HCT116 (cell line): ENCODE measurements at regions not wholly inside any gene's neighbourhood (a gene's known extent, or its start where the extent isn't known, plus 50 kb on each side); places are given as distances from the start of the nearest gene placed in this dataset.

Experiments
- ATAC-seq: fragments of 200-7000 bp; cut with Tn5 transposase; 2 replicates; pipeline ENCODE4 v1.9.1; 2020; ENCODE audit warnings: mild to moderate bottlenecking, moderate library complexity
- BruUV-seq: library from RNA; stranded (reverse); fragments of 400-500 nt; replicated peaks from 2 replicates; lab custom pipeline; 2021; lab: Mats Ljungman, UMichigan
- CTCF ChIA-PET: fragments of 300-600 bp; sonication (Branson Sonifier 250); formaldehyde crosslinking; loops from one replicate; lab custom pipeline; 2021; ENCODE audit warnings: antibody characterized with exemption; lab: Charles Lee
- POLR2A ChIA-PET: fragments of 300-600, 350-600 bp; sonication (Branson Sonifier 250); formaldehyde crosslinking; loops from one replicate; lab custom pipeline; 2021; ENCODE audit warnings: antibody characterized with exemption; lab: Charles Lee
- RAD21 ChIA-PET, 2 experiments: fragments of 300-600 bp; sonication (Branson Sonifier 250); formaldehyde crosslinking; loops; one replicate each; lab custom pipeline; 2023; ENCODE audit warnings: low total read pairs in 2 of 2; ENCODE audit not compliant: uncharacterized antibody in 2 of 2, unreplicated experiment in 2 of 2, low non-redundant PET in 1 of 2; lab: Charles Lee
- DNase-seq: peaks from one replicate; pipeline ENCODE4 v3.0.0-alpha.2; 2010; ENCODE audit warnings: low read depth, low spot score
- H2AFZ ChIP-seq: fragments of 200-600 bp; shearing (Covaris generic), sonication (generic); 2 replicates; pipeline ENCODE4 v1.6.1; 2017; ENCODE audit warnings: low read depth, mixed run types, mixed read lengths, antibody characterized with exemption, low read length; ENCODE audit not compliant: poor library complexity, severe bottlenecking
- H3K27ac ChIP-seq: 2 replicates; pipeline ENCODE4 v1.5.1; 2012; ENCODE audit warnings: low read depth, low read length
- H3K27me3 ChIP-seq: fragments of 200-600 bp; sonication (generic); 2 replicates; pipeline ENCODE4 v1.6.1; 2016; ENCODE audit warnings: mixed run types, low read length, mixed read lengths; ENCODE audit not compliant: insufficient read depth
- H3K36me3 ChIP-seq, 2 experiments: fragments of 200-500 bp in 1 of 2; fragments of 200-600 bp in 1 of 2; sonication (Bioruptor generic) in 1 of 2; sonication (generic) in 1 of 2; 2 replicates each; pipeline versions ENCODE4 v1.5.1 to v1.6.1; 2014 to 2016; ENCODE audit warnings: low read length in 2 of 2, inconsistent platforms in 1 of 2, mixed read lengths in 1 of 2, mixed run types in 1 of 2; ENCODE audit not compliant: insufficient read depth in 2 of 2, control insufficient read depth in 1 of 2
- H3K4me1 ChIP-seq, 2 experiments: fragments of 200-600 bp in 1 of 2; sonication (generic) in 1 of 2; 2 replicates each; pipeline versions ENCODE4 v1.5.1 to v1.6.1; 2012 to 2017; ENCODE audit warnings: low read length in 2 of 2, inconsistent platforms in 1 of 2, mild to moderate bottlenecking in 1 of 2, mixed read lengths in 1 of 2, mixed run types in 1 of 2, moderate library complexity in 1 of 2; ENCODE audit not compliant: insufficient read depth in 2 of 2, control insufficient read depth in 1 of 2
- H3K4me2 ChIP-seq: fragments of 200-600 bp; sonication (generic); 2 replicates; pipeline ENCODE4 v1.6.1; 2017; ENCODE audit warnings: mixed run types, low read length, mixed read lengths
- H3K4me3 ChIP-seq, 2 experiments: fragments of 200-600 bp in 1 of 2; sonication (generic) in 1 of 2; replicated peaks in 1 of 2; 2 replicates each; pipeline ENCODE4 v1.5.1; 2011 to 2016; ENCODE audit warnings: low read length in 2 of 2, control low read depth in 1 of 2, low read depth in 1 of 2, mild to moderate bottlenecking in 1 of 2, mixed read lengths in 1 of 2, mixed run types in 1 of 2
- H3K79me2 ChIP-seq: fragments of 200-600 bp; sonication (generic); 2 replicates; pipeline ENCODE4 v1.6.1; 2017; ENCODE audit warnings: mild to moderate bottlenecking, mixed run types, low read length, moderate library complexity, mixed read lengths; ENCODE audit not compliant: insufficient read depth
- H3K9ac ChIP-seq: fragments of 200-600 bp; sonication (generic); 2 replicates; pipeline ENCODE4 v1.6.1; 2016; ENCODE audit warnings: low read length, mixed read lengths
- H3K9me2 ChIP-seq: fragments of 200-600 bp; sonication (generic), shearing (Covaris generic); 2 replicates; pipeline ENCODE4 v1.6.1; 2017; ENCODE audit warnings: mixed run types, mild to moderate bottlenecking, moderate library complexity; ENCODE audit not compliant: insufficient read depth
- H3K9me3 ChIP-seq, 2 experiments: fragments of 200-500 bp in 1 of 2; fragments of 200-600 bp in 1 of 2; sonication (Bioruptor generic) in 1 of 2; sonication (generic) in 1 of 2; 2 replicates each; pipeline ENCODE4 v1.6.1; 2014 to 2017; ENCODE audit warnings: low read length in 2 of 2, mixed read lengths in 2 of 2, inconsistent platforms in 1 of 2, low read depth in 1 of 2, mild to moderate bottlenecking in 1 of 2, mixed run types in 1 of 2, moderate library complexity in 1 of 2; ENCODE audit not compliant: control insufficient read depth in 1 of 2, insufficient read depth in 1 of 2
- H4K20me1 ChIP-seq: fragments of 200-600 bp; sonication (generic), shearing (Covaris generic); 2 replicates; pipeline ENCODE4 v1.6.1; 2017; ENCODE audit warnings: mixed run types, mild to moderate bottlenecking, moderate library complexity; ENCODE audit not compliant: insufficient read depth
- EGR1 ChIP-seq: IDR thresholded peaks from 2 replicates; pipeline ENCODE4 v1.6.1; 2012; ENCODE audit warnings: low read depth
- ELF1 ChIP-seq: IDR thresholded peaks from 2 replicates; pipeline ENCODE4 v1.6.1; 2012; ENCODE audit warnings: low read depth, borderline replicate concordance
- EZH2 ChIP-seq: fragments of 200-600 bp; sonication (generic); IDR thresholded peaks from 2 replicates; pipeline ENCODE4 v1.6.1; 2017; ENCODE audit warnings: antibody characterized with exemption, mixed run types
- EZH2phosphoT487 ChIP-seq: fragments of 200-600 bp; IDR thresholded peaks from 2 replicates; pipeline ENCODE4 v1.6.1; 2018; ENCODE audit warnings: antibody characterized with exemption, borderline replicate concordance
- FOSL1 ChIP-seq: IDR thresholded peaks from 2 replicates; pipeline ENCODE4 v1.6.1; 2012; ENCODE audit warnings: low read depth
- JUND ChIP-seq: IDR thresholded peaks from 2 replicates; pipeline ENCODE4 v1.6.1; 2012
- POLR2AphosphoS5 ChIP-seq: IDR thresholded peaks from 2 replicates; pipeline ENCODE4 v1.6.1; 2011; ENCODE audit warnings: mild to moderate bottlenecking, low read depth, low read length, moderate library complexity
- SIN3A ChIP-seq: IDR thresholded peaks from 2 replicates; pipeline ENCODE4 v1.6.1; 2012; ENCODE audit warnings: low read depth
- SP1 ChIP-seq: IDR thresholded peaks from 2 replicates; pipeline ENCODE4 v1.6.1; 2012; ENCODE audit warnings: low read depth
- SRF ChIP-seq: IDR thresholded peaks from 2 replicates; pipeline ENCODE4 v1.6.1; 2012; ENCODE audit warnings: low read depth
- YY1 ChIP-seq: IDR thresholded peaks from 2 replicates; pipeline ENCODE4 v1.6.1; 2011; ENCODE audit warnings: low read length, low read depth, moderate library complexity, mild to moderate bottlenecking; ENCODE audit not compliant: insufficient replicate concordance; ENCODE audit errors: extremely low read depth
- ZFX ChIP-seq: fragments of 450-650 bp; IDR thresholded peaks from 2 replicates; pipeline ENCODE4 v1.6.1; 2017
- ZNF274 ChIP-seq: fragments of 200-500 bp; sonication (Bioruptor generic); IDR thresholded peaks from 2 replicates; pipeline ENCODE4 v1.6.1; 2014; ENCODE audit warnings: mild to moderate bottlenecking, low read depth, low read length, inconsistent platforms
- intact Hi-C: fragments of 100-400 bp; cut with micrococcal nuclease; formaldehyde crosslinking; loops from 2 replicates; pipeline ENCODE4 v1.10.0; 2022
- TF ChIP-seq, protein P1 (sequence below): IDR thresholded peaks from 2 replicates; pipeline ENCODE4 v1.6.1; 2011; ENCODE audit warnings: mild to moderate bottlenecking, low read length, moderate library complexity; ENCODE audit not compliant: insufficient replicate concordance; ENCODE audit errors: extremely low read depth
- TF ChIP-seq, protein P2 (sequence below): IDR thresholded peaks from 2 replicates; pipeline ENCODE4 v1.6.1; 2012

DNA sequence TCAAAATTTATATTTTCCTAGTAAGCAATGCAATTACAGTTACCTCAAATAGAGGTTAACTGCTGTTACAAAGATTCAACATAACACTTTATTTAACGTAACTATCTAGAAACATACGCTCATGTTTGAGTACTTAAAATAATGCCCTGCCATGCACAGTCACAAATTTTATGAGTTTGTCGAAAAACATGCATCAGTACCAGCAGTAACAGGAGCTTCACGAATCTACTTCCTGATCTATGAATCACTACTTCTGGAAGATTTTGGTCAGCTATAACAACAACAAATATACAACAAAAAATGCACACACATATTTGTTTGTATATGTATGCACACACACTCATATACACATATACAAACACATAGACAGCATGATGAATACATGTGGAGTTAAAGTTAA, 881.8 kb downstream of the FSCB start:
- no peak overlapping the region for H3K4me2 ChIP-seq
- H4K20me1 ChIP-seq = no peaks in the 10 kb centered on the region
- H3K4me3 ChIP-seq = no peak overlapping the region
- DNase-seq (no peak), ATAC-seq (no peak)
- H3K27me3 ChIP-seq = no peaks in the 10 kb centered on the region
- intact Hi-C loops = no loop called here
- POLR2A ChIA-PET = no interaction called here
- RAD21 ChIA-PET = no interaction called here
- no peak overlapping the region for H3K9ac ChIP-seq
- no TSS peak for BruUV-seq
- H2AFZ ChIP-seq = no peak overlapping the region
- H3K9me3 ChIP-seq = no peaks in the 10 kb centered on the region
- H3K9me2 ChIP-seq = no peaks in the 10 kb centered on the region
- CTCF ChIA-PET = no interaction called here
- H3K27ac ChIP-seq = no peak overlapping the region
- no peaks in the 10 kb centered on the region for H3K79me2 ChIP-seq
- H3K4me1 ChIP-seq = no peaks in the 10 kb centered on the region
- no peaks in the 10 kb centered on the region for H3K36me3 ChIP-seq
- TF ChIP-seq SIN3A (no peak), ZNF274 (no peak), POLR2AphosphoS5 (no peak), EZH2 (no peak), SRF (no peak), ELF1 (no peak), FOSL1 (no peak), JUND (no peak), SP1 (no peak), EZH2phosphoT487 (no peak), EGR1 (no peak), ZFX (no peak), YY1 (no peak)
- TF ChIP-seq, protein P1, sequence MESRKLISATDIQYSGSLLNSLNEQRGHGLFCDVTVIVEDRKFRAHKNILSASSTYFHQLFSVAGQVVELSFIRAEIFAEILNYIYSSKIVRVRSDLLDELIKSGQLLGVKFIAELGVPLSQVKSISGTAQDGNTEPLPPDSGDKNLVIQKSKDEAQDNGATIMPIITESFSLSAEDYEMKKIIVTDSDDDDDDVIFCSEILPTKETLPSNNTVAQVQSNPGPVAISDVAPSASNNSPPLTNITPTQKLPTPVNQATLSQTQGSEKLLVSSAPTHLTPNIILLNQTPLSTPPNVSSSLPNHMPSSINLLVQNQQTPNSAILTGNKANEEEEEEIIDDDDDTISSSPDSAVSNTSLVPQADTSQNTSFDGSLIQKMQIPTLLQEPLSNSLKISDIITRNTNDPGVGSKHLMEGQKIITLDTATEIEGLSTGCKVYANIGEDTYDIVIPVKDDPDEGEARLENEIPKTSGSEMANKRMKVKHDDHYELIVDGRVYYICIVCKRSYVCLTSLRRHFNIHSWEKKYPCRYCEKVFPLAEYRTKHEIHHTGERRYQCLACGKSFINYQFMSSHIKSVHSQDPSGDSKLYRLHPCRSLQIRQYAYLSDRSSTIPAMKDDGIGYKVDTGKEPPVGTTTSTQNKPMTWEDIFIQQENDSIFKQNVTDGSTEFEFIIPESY = no peak
- TF ChIP-seq, protein P2, sequence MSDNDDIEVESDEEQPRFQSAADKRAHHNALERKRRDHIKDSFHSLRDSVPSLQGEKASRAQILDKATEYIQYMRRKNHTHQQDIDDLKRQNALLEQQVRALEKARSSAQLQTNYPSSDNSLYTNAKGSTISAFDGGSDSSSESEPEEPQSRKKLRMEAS = no peak
